ENCODE measurements at regions not wholly inside any gene's neighbourhood (a gene's known extent, or its start where the extent isn't known, plus 50 kb on each side); places are given as distances from the start of the nearest gene placed in this dataset.

DNA sequence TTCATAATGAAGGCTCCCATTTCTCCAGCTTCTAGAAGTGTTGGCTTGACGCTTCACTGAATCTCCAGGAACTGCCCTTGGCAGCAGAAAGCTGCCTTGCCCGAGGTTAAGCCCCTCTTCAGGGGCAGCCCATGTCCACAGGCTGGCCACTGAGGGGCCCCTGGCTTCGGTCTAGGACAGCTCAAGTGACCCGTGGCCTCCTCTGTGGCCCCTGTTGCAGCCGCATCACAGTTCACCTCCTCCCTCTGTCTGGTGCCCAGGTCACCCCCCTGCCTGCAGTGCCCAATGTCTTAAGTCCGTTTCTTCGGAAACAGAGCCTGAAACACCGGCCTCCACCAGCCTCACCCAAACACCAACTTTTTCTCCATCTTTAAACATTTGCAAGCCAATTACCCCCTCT is 279.2 kb upstream of the MKI67 start:
- H3K27me3 ChIP-seq, result no peaks in the 10 kb centered on the region
- no peak overlapping the region for H3K27ac ChIP-seq
- no peaks in the 10 kb centered on the region for H3K4me1 ChIP-seq (ENCODE audit: insufficient read depth)
- H2AFZ ChIP-seq, result no peak overlapping the region
- H3K4me2 ChIP-seq, result no peak overlapping the region
- H3K79me2 ChIP-seq, result no peaks in the 10 kb centered on the region
- no peaks in the 10 kb centered on the region for H4K20me1 ChIP-seq (ENCODE audit: insufficient read depth, poor library complexity, severe bottlenecking)
- no peaks in the 10 kb centered on the region for H3K9me3 ChIP-seq (ENCODE audit: low read depth)
- no peak overlapping the region for H3K4me3 ChIP-seq
- DNase-seq (ENCODE audit: low spot score), result no peak
- TF ChIP-seq EZH2 (IDR thresholded peaks at IDR 0.05; ENCODE audit: borderline replicate concordance) (no peak), EZH2phosphoT487 (IDR thresholded peaks at IDR 0.05; ENCODE audit: low read depth, severe bottlenecking, unreplicated experiment) (no peak), CTCF (IDR thresholded peaks at IDR 0.05; ENCODE audit: poor library complexity) (no peak)
- 96% methylated on average over 8 of the region's 8 CpGs for WGBS (ENCODE audit: low lambda C conversion rate, missing lambda C conversion rate)
- H3K9me2 ChIP-seq (replicated peaks; ENCODE audit: insufficient read depth), result no peaks in the 10 kb centered on the region
- no peaks in the 10 kb centered on the region for H3K36me3 ChIP-seq (replicated peaks; ENCODE audit: insufficient read depth, low read depth)

DNA sequence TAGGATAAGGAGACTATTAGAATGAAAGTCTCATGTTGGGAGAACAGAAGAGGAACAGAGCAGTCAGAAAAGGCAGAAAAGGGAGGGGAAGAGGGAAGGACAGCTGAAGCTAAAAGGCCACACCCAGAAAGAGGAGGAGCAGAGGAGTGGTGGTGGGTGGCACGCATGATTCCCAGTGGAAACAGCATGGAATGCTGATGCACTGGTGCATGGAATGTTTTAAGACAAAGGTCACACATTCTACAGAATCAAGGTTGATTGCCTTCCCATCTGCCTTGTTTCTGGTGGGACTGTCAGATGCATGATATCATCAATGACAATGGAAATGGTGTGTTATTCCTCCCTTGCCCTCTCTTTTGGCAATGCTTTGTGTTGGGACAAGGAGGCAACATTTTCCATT is 285.4 kb upstream of the MKI67 start:
- no peak for DNase-seq (ENCODE audit: low spot score)
- no peak overlapping the region for H3K4me2 ChIP-seq
- no peaks in the 10 kb centered on the region for H3K9me3 ChIP-seq (ENCODE audit: low read depth)
- H4K20me1 ChIP-seq (ENCODE audit: insufficient read depth, poor library complexity, severe bottlenecking), result no peaks in the 10 kb centered on the region
- H3K79me2 ChIP-seq, result no peaks in the 10 kb centered on the region
- WGBS (ENCODE audit: low lambda C conversion rate, missing lambda C conversion rate), result 67% methylated on average over 1 of the region's 1 CpG
- H3K4me1 ChIP-seq (ENCODE audit: insufficient read depth), result no peaks in the 10 kb centered on the region
- H3K27me3 ChIP-seq, result no peaks in the 10 kb centered on the region
- H3K36me3 ChIP-seq (replicated peaks; ENCODE audit: insufficient read depth, low read depth), result no peaks in the 10 kb centered on the region
- no peak overlapping the region for H3K4me3 ChIP-seq
- H3K9me2 ChIP-seq (replicated peaks; ENCODE audit: insufficient read depth), result no peaks in the 10 kb centered on the region
- no peak overlapping the region for H3K27ac ChIP-seq
- TF ChIP-seq EZH2phosphoT487 (IDR thresholded peaks at IDR 0.05; ENCODE audit: low read depth, severe bottlenecking, unreplicated experiment) (no peak), CTCF (IDR thresholded peaks at IDR 0.05; ENCODE audit: poor library complexity) (no peak), EZH2 (IDR thresholded peaks at IDR 0.05; ENCODE audit: borderline replicate concordance) (no peak)
- H2AFZ ChIP-seq, result no peak overlapping the region

- no peaks in the 10 kb centered on the region for H3K79me2 ChIP-seq
- no peaks in the 10 kb centered on the region for H4K20me1 ChIP-seq (ENCODE audit: insufficient read depth, poor library complexity, severe bottlenecking)
- H3K27me3 ChIP-seq, result no peaks in the 10 kb centered on the region
- H2AFZ ChIP-seq, result no peak overlapping the region
- no peak overlapping the region for H3K27ac ChIP-seq
- no peaks in the 10 kb centered on the region for H3K36me3 ChIP-seq (replicated peaks; ENCODE audit: insufficient read depth, low read depth)
- no peak overlapping the region for H3K4me2 ChIP-seq
- H3K9me2 ChIP-seq (replicated peaks; ENCODE audit: insufficient read depth), result no peaks in the 10 kb centered on the region
- TF ChIP-seq EZH2 (IDR thresholded peaks at IDR 0.05; ENCODE audit: borderline replicate concordance), result no peak
- no peak for TF ChIP-seq CTCF (IDR thresholded peaks at IDR 0.05; ENCODE audit: poor library complexity)
- TF ChIP-seq EZH2phosphoT487 (IDR thresholded peaks at IDR 0.05; ENCODE audit: low read depth, severe bottlenecking, unreplicated experiment), result no peak
- no peaks in the 10 kb centered on the region for H3K9me3 ChIP-seq (ENCODE audit: low read depth)
- no peak for DNase-seq (ENCODE audit: low spot score)
- H3K4me3 ChIP-seq, result no peak overlapping the region
- no peaks in the 10 kb centered on the region for H3K4me1 ChIP-seq (ENCODE audit: insufficient read depth)
- 90% methylated on average over 5 of the region's 5 CpGs for WGBS (ENCODE audit: low lambda C conversion rate, missing lambda C conversion rate)
These were observed 288.3 kb upstream of the MKI67 start for GRCh38 chr10:128414568-128414967.

GRCh38 chr10:128416231-128416630 is 290.0 kb upstream of the MKI67 start:
- H4K20me1 ChIP-seq (ENCODE audit: insufficient read depth, poor library complexity, severe bottlenecking), result no peaks in the 10 kb centered on the region

More at GRCh38 chr10:128416231-128416630, 290.0 kb upstream of the MKI67 start:
- no peak overlapping the region for H3K27ac ChIP-seq
- H3K79me2 ChIP-seq, result no peaks in the 10 kb centered on the region
- H3K9me2 ChIP-seq (replicated peaks; ENCODE audit: insufficient read depth), result no peaks in the 10 kb centered on the region
- WGBS (ENCODE audit: low lambda C conversion rate, missing lambda C conversion rate), result 81% methylated on average over 6 of the region's 6 CpGs
- H3K9me3 ChIP-seq (ENCODE audit: low read depth), result no peaks in the 10 kb centered on the region
- H3K4me3 ChIP-seq, result no peak overlapping the region
- no peak overlapping the region for H2AFZ ChIP-seq
- H3K4me1 ChIP-seq (ENCODE audit: insufficient read depth), result no peaks in the 10 kb centered on the region
- H3K4me2 ChIP-seq, result no peak overlapping the region
- TF ChIP-seq EZH2phosphoT487 (IDR thresholded peaks at IDR 0.05; ENCODE audit: low read depth, severe bottlenecking, unreplicated experiment) (no peak), CTCF (IDR thresholded peaks at IDR 0.05; ENCODE audit: poor library complexity) (no peak), EZH2 (IDR thresholded peaks at IDR 0.05; ENCODE audit: borderline replicate concordance) (no peak)
- no peak for DNase-seq (ENCODE audit: low spot score)
- no peaks in the 10 kb centered on the region for H3K27me3 ChIP-seq
- H3K36me3 ChIP-seq (replicated peaks; ENCODE audit: insufficient read depth, low read depth), result no peaks in the 10 kb centered on the region
